ENCODE measurements at regions not wholly inside any gene's neighbourhood (a gene's known extent, or its start where the extent isn't known, plus 50 kb on each side); places are given as distances from the start of the nearest gene placed in this dataset.
"Not testable (repeated sequence)": the region's sequence is repeated elsewhere in the genome, so short reads cannot be mapped to it uniquely, and the experiment has no call there.

- no peaks in the 10 kb centered on the region for H3K27me3 Mint-ChIP-seq
- no peak for DNase-seq
- no peaks in the 10 kb centered on the region for H3K4me1 Mint-ChIP-seq
- no peaks in the 10 kb centered on the region for H3K36me3 Mint-ChIP-seq
- H3K9me3 Mint-ChIP-seq, result no peaks in the 10 kb centered on the region
- CTCF ChIA-PET, result no interaction called here
- no peak overlapping the region for H3K27ac Mint-ChIP-seq
- no peak overlapping the region for H3K4me3 Mint-ChIP-seq
Observed at GRCh38 chr1:173344034-173344743, 132.9 kb upstream of the PRDX6 start.

- CTCF ChIA-PET, result no interaction called here
- no peaks in the 10 kb centered on the region for H3K27me3 Mint-ChIP-seq
- no peak for DNase-seq
- H3K9me3 Mint-ChIP-seq, result peaks cover 7% of the 10 kb centered on the region
- no peaks in the 10 kb centered on the region for H3K36me3 Mint-ChIP-seq
- no peak overlapping the region for H3K27ac Mint-ChIP-seq
- no peaks in the 10 kb centered on the region for H3K4me1 Mint-ChIP-seq
- H3K4me3 Mint-ChIP-seq, result no peak overlapping the region
Observed at GRCh38 chr1:173347282-173347818, 129.8 kb upstream of the PRDX6 start.

- CTCF ChIA-PET, H3K36me3 Mint-ChIP-seq, DNase-seq, H3K4me1 Mint-ChIP-seq, H3K27ac Mint-ChIP-seq, H3K4me3 Mint-ChIP-seq, H3K27me3 Mint-ChIP-seq: not testable (repeated sequence)
- H3K9me3 Mint-ChIP-seq, result peaks cover 15% of the 10 kb centered on the region
Observed at GRCh38 chr1:173352635-173353034, 124.5 kb upstream of the PRDX6 start.

GRCh38 chr1:173353350-173353749, 123.8 kb upstream of the PRDX6 start:
- no peaks in the 10 kb centered on the region for H3K36me3 Mint-ChIP-seq
- peaks cover 15% of the 10 kb centered on the region for H3K9me3 Mint-ChIP-seq
- DNase-seq, result no peak
- no peaks in the 10 kb centered on the region for H3K27me3 Mint-ChIP-seq
- CTCF ChIA-PET, result no interaction called here
- H3K4me1 Mint-ChIP-seq, result peaks cover 4% of the 10 kb centered on the region
- no peak overlapping the region for H3K27ac Mint-ChIP-seq
- H3K4me3 Mint-ChIP-seq, result no peak overlapping the region

- H3K36me3 Mint-ChIP-seq, result no peaks in the 10 kb centered on the region
- no peak overlapping the region for H3K4me3 Mint-ChIP-seq
- peaks cover 4% of the 10 kb centered on the region for H3K4me1 Mint-ChIP-seq
- peaks cover 15% of the 10 kb centered on the region for H3K9me3 Mint-ChIP-seq
- CTCF ChIA-PET, result no interaction called here
- no peaks in the 10 kb centered on the region for H3K27me3 Mint-ChIP-seq
- no peak overlapping the region for H3K27ac Mint-ChIP-seq
- DNase-seq, result no peak
Observed at GRCh38 chr1:173354937-173355280, 122.2 kb upstream of the PRDX6 start.

- DNase-seq, result no peak
- H3K27ac Mint-ChIP-seq, result no peak overlapping the region
- no peaks in the 10 kb centered on the region for H3K36me3 Mint-ChIP-seq
Observed at GRCh38 chr1:173355281-173356031, 121.7 kb upstream of the PRDX6 start.

GRCh38 chr1:173356191-173356762, 120.9 kb upstream of the PRDX6 start:
- no peak for DNase-seq
- Mint-ChIP-seq H3K4me3 (no peak overlapping the region), H3K27me3 (no peaks in the 10 kb centered on the region), H3K36me3 (no peaks in the 10 kb centered on the region), H3K4me1 (peaks cover 7% of the 10 kb centered on the region), H3K27ac (no peak overlapping the region), H3K9me3 (peaks cover 15% of the 10 kb centered on the region)
- CTCF ChIA-PET, result no interaction called here

More at GRCh38 chr1:173355281-173356031, 121.7 kb upstream of the PRDX6 start:
- peaks cover 15% of the 10 kb centered on the region for H3K9me3 Mint-ChIP-seq
- no peak overlapping the region for H3K4me3 Mint-ChIP-seq
- CTCF ChIA-PET, result no interaction called here
- H3K4me1 Mint-ChIP-seq, result peaks cover 6% of the 10 kb centered on the region
- H3K27me3 Mint-ChIP-seq, result no peaks in the 10 kb centered on the region

GRCh38 chr1:173360487-173361063, 116.6 kb upstream of the PRDX6 start:
- no peak overlapping the region for H3K4me3 Mint-ChIP-seq
- no peaks in the 10 kb centered on the region for H3K36me3 Mint-ChIP-seq
- no peak overlapping the region for H3K27ac Mint-ChIP-seq
- CTCF ChIA-PET, result no interaction called here
- H3K4me1 Mint-ChIP-seq, result peaks cover 4% of the 10 kb centered on the region
- no peaks in the 10 kb centered on the region for H3K27me3 Mint-ChIP-seq
- no peaks in the 10 kb centered on the region for H3K9me3 Mint-ChIP-seq
- no peak for DNase-seq

- DNase-seq, result no peak
- H3K4me3 Mint-ChIP-seq, result no peak overlapping the region
- no peaks in the 10 kb centered on the region for H3K36me3 Mint-ChIP-seq
- no peaks in the 10 kb centered on the region for H3K9me3 Mint-ChIP-seq
- H3K27ac Mint-ChIP-seq, result no peak overlapping the region
- peaks cover 3% of the 10 kb centered on the region for H3K4me1 Mint-ChIP-seq
- CTCF ChIA-PET, result no interaction called here
- H3K27me3 Mint-ChIP-seq, result no peaks in the 10 kb centered on the region
Observed at GRCh38 chr1:173362543-173362942, 114.6 kb upstream of the PRDX6 start.

GRCh38 chr1:173364827-173365226, 112.3 kb upstream of the PRDX6 start:
- Mint-ChIP-seq H3K4me1 (peaks cover 3% of the 10 kb centered on the region), H3K9me3 (no peaks in the 10 kb centered on the region), H3K36me3 (no peaks in the 10 kb centered on the region), H3K4me3 (no peak overlapping the region), H3K27ac (no peak overlapping the region), H3K27me3 (no peaks in the 10 kb centered on the region)
- DNase-seq, result no peak
- CTCF ChIA-PET, result no interaction called here

- CTCF ChIA-PET, result no interaction called here
- Mint-ChIP-seq H3K36me3 (no peaks in the 10 kb centered on the region), H3K27me3 (no peaks in the 10 kb centered on the region), H3K27ac (no peak overlapping the region), H3K4me3 (no peak overlapping the region), H3K9me3 (no peaks in the 10 kb centered on the region), H3K4me1 (peaks cover 2% of the 10 kb centered on the region)
- no peak for DNase-seq
Observed at GRCh38 chr1:173365341-173365740, 111.8 kb upstream of the PRDX6 start.

GRCh38 chr1:173367136-173367535, 110.0 kb upstream of the PRDX6 start:
- no peaks in the 10 kb centered on the region for H3K9me3 Mint-ChIP-seq
- no peaks in the 10 kb centered on the region for H3K4me1 Mint-ChIP-seq
- CTCF ChIA-PET, result no interaction called here
- no peak for DNase-seq
- no peaks in the 10 kb centered on the region for H3K36me3 Mint-ChIP-seq
- H3K4me3 Mint-ChIP-seq, result no peak overlapping the region
- no peak overlapping the region for H3K27ac Mint-ChIP-seq
- H3K27me3 Mint-ChIP-seq, result no peaks in the 10 kb centered on the region

GRCh38 chr1:173370586-173370985, 106.5 kb upstream of the PRDX6 start:
- H3K27me3 Mint-ChIP-seq, H3K36me3 Mint-ChIP-seq, H3K4me3 Mint-ChIP-seq, H3K4me1 Mint-ChIP-seq, H3K27ac Mint-ChIP-seq, DNase-seq, CTCF ChIA-PET: not testable (repeated sequence)
- peaks cover 14% of the 10 kb centered on the region for H3K9me3 Mint-ChIP-seq

- peaks cover 28% of the 10 kb centered on the region for H3K9me3 Mint-ChIP-seq
- H3K4me3 Mint-ChIP-seq, CTCF ChIA-PET, H3K36me3 Mint-ChIP-seq, H3K27ac Mint-ChIP-seq, H3K4me1 Mint-ChIP-seq, DNase-seq, H3K27me3 Mint-ChIP-seq: not testable (repeated sequence)
Observed at GRCh38 chr1:173376065-173376464, 101.1 kb upstream of the PRDX6 start.

GRCh38 chr1:173377266-173377665, 99.9 kb upstream of the PRDX6 start:
- H3K27ac Mint-ChIP-seq, result no peak overlapping the region
- no peak for DNase-seq
- H3K4me1 Mint-ChIP-seq, result no peaks in the 10 kb centered on the region
- H3K9me3 Mint-ChIP-seq, result peaks cover 28% of the 10 kb centered on the region
- H3K36me3 Mint-ChIP-seq, result no peaks in the 10 kb centered on the region
- H3K4me3 Mint-ChIP-seq, result no peak overlapping the region
- CTCF ChIA-PET, result no interaction called here
- no peaks in the 10 kb centered on the region for H3K27me3 Mint-ChIP-seq
